ENCODE measurements at regions not wholly inside any gene's neighbourhood (a gene's known extent, or its start where the extent isn't known, plus 50 kb on each side); places are given as distances from the start of the nearest gene placed in this dataset.

- WGBS, 3 donors = 56 to 63% (median 63%) methylated on average over 1 of the region's 1 CpG
These were observed 178.8 kb downstream of the SCP2D1 start for GRCh38 chr20:18992418-18992817.

GRCh38 chr20:18995455-18995854 lies 181.9 kb downstream of the SCP2D1 start:
- no peaks in the 10 kb centered on the region for H3K9me3 ChIP-seq
- H3K27me3 ChIP-seq (ENCODE audit: insufficient read depth in 3 of 3, low read length in 2 of 3) = no peaks in the 10 kb centered on the region
- H3K36me3 ChIP-seq (ENCODE audit: insufficient read depth in 1 of 2, low read depth in 1 of 2) = no peaks in the 10 kb centered on the region
- H3K4me1 ChIP-seq = no peaks in the 10 kb centered on the region
- no peak overlapping the region for H3K27ac ChIP-seq
- no peak overlapping the region for H3K4me3 ChIP-seq
- TF ChIP-seq CTCF (IDR thresholded peaks at IDR 0.05) = no peak
- WGBS, 3 donors = 81 to 94% (median 87%) methylated on average over 3 of the region's 3 CpGs
- no peak for ATAC-seq
- DNase-seq = no peak
- intact Hi-C loops (cut with DNase I) = no loop called here

More at GRCh38 chr20:18992418-18992817, 178.8 kb downstream of the SCP2D1 start:
- no peak for TF ChIP-seq CTCF (IDR thresholded peaks at IDR 0.05)
- Histone ChIP-seq H3K9me3 (no peaks in the 10 kb centered on the region), H3K36me3 (ENCODE audit: insufficient read depth in 1 of 2, low read depth in 1 of 2) (no peaks in the 10 kb centered on the region), H3K27me3 (ENCODE audit: insufficient read depth in 3 of 3, low read length in 2 of 3) (no peaks in the 10 kb centered on the region), H3K27ac (no peak overlapping the region), H3K4me3 (no peak overlapping the region), H3K4me1 (no peaks in the 10 kb centered on the region)
- ATAC-seq (no peak), DNase-seq (no peak)
- intact Hi-C loops (cut with DNase I) = no loop called here

GRCh38 chr20:18999086-18999485 lies 185.5 kb downstream of the SCP2D1 start:
- Histone ChIP-seq H3K27me3 (ENCODE audit: insufficient read depth in 3 of 3, low read length in 2 of 3) (no peaks in the 10 kb centered on the region), H3K4me3 (no peak overlapping the region), H3K4me1 (no peaks in the 10 kb centered on the region), H3K36me3 (ENCODE audit: insufficient read depth in 1 of 2, low read depth in 1 of 2) (no peaks in the 10 kb centered on the region), H3K9me3 (no peaks in the 10 kb centered on the region), H3K27ac (no peak overlapping the region)
- WGBS, 3 donors = 92 to 95% (median 92%) methylated on average over 7 of the region's 7 CpGs
- DNase-seq = no peak
- intact Hi-C loops (cut with DNase I) = no loop called here
- no peak for TF ChIP-seq CTCF (IDR thresholded peaks at IDR 0.05)
- ATAC-seq = no peak

- Histone ChIP-seq H3K4me3 (no peak overlapping the region), H3K27me3 (ENCODE audit: insufficient read depth in 3 of 3, low read length in 2 of 3) (no peaks in the 10 kb centered on the region), H3K36me3 (ENCODE audit: insufficient read depth in 1 of 2, low read depth in 1 of 2) (no peaks in the 10 kb centered on the region), H3K27ac (no peak overlapping the region), H3K4me1 (no peaks in the 10 kb centered on the region), H3K9me3 (no peaks in the 10 kb centered on the region)
- intact Hi-C loops (cut with DNase I) = no loop called here
- WGBS, 3 donors = 79 to 89% (median 86%) methylated on average over 7 of the region's 7 CpGs
- TF ChIP-seq CTCF (IDR thresholded peaks at IDR 0.05) = no peak
- ATAC-seq (no peak), DNase-seq (no peak)
These were observed 186.5 kb downstream of the SCP2D1 start for GRCh38 chr20:19000078-19000477.

- Histone ChIP-seq H3K27ac (no peak overlapping the region), H3K4me1 (no peaks in the 10 kb centered on the region), H3K27me3 (ENCODE audit: insufficient read depth in 3 of 3, low read length in 2 of 3) (no peaks in the 10 kb centered on the region), H3K4me3 (no peak overlapping the region), H3K9me3 (no peaks in the 10 kb centered on the region), H3K36me3 (ENCODE audit: insufficient read depth in 1 of 2, low read depth in 1 of 2) (no peaks in the 10 kb centered on the region)
- no peak for ATAC-seq
- no peak for TF ChIP-seq CTCF (IDR thresholded peaks at IDR 0.05)
- DNase-seq = no peak
- WGBS, 3 donors = 89 to 96% (median 94%) methylated on average over 1 of the region's 1 CpG
- intact Hi-C loops (cut with DNase I) = no loop called here
These were observed 187.6 kb downstream of the SCP2D1 start for GRCh38 chr20:19001177-19001576.
